OCI-LY7 (cell line): ENCODE measurements at regions not wholly inside any gene's neighbourhood (a gene's known extent, or its start where the extent isn't known, plus 50 kb on each side); places are given as distances from the start of the nearest gene placed in this dataset.

ENCODE experiments used
- BruUV-seq: library from RNA; stranded (reverse); fragments of 400-500 nt; replicated peaks from 2 replicates; lab custom pipeline; 2021; lab: Mats Ljungman, UMichigan
- CTCF ChIA-PET: fragments of 300-600 bp; sonication (Branson Sonifier 250); formaldehyde crosslinking; loops from one replicate; lab custom pipeline; 2022; ENCODE audit warnings: antibody characterized with exemption; ENCODE audit not compliant: unreplicated experiment; lab: Charles Lee
- POLR2A ChIA-PET: fragments of 300-600 bp; sonication (Branson Sonifier 250); formaldehyde crosslinking; loops from one replicate; lab custom pipeline; 2022; ENCODE audit warnings: antibody characterized with exemption; lab: Charles Lee
- DNase-seq: peaks from one replicate; pipeline ENCODE4 v3.0.0-alpha.2; 2015; ENCODE audit warnings: low spot score
- H2AFZ ChIP-seq: fragments of 200-600 bp; sonication (generic), shearing (Covaris generic); 2 replicates; pipeline ENCODE4 v1.6.1; 2014; ENCODE audit warnings: mild to moderate bottlenecking, antibody characterized with exemption, low read length, moderate library complexity
- H3K27ac ChIP-seq: fragments of 200-600 bp; sonication (generic); 2 replicates; pipeline ENCODE4 v1.5.1; 2014; ENCODE audit warnings: mixed run types, low read depth, mild to moderate bottlenecking, moderate library complexity, low read length, inconsistent platforms; ENCODE audit not compliant: poor library complexity, severe bottlenecking
- H3K36me3 ChIP-seq: fragments of 200-600 bp; sonication (generic); 2 replicates; pipeline ENCODE4 v1.6.1; 2014; ENCODE audit warnings: mild to moderate bottlenecking, antibody characterized with exemption, low read length, moderate library complexity, mixed read lengths; ENCODE audit not compliant: insufficient read depth
- H3K4me1 ChIP-seq: fragments of 200-600 bp; sonication (generic); 2 replicates; pipeline ENCODE4 v1.5.1; 2014; ENCODE audit warnings: mild to moderate bottlenecking, low read length; ENCODE audit not compliant: insufficient read depth, poor library complexity, severe bottlenecking
- H3K4me2 ChIP-seq: fragments of 200-600 bp; sonication (generic); 2 replicates; pipeline ENCODE4 v1.6.1; 2014; ENCODE audit warnings: mild to moderate bottlenecking, low read length
- H3K4me3 ChIP-seq: fragments of 200-600 bp; sonication (generic); 2 replicates; pipeline ENCODE4 v1.5.1; 2014; ENCODE audit warnings: mild to moderate bottlenecking, low read depth, low read length; ENCODE audit not compliant: poor library complexity, severe bottlenecking
- H3K79me2 ChIP-seq: fragments of 200-600 bp; sonication (generic); 2 replicates; pipeline ENCODE4 v1.6.1; 2016; ENCODE audit warnings: low read depth, mild to moderate bottlenecking, low read length, moderate library complexity, mixed read lengths; ENCODE audit not compliant: insufficient read depth
- H3K9me2 ChIP-seq: fragments of 200-600 bp; sonication (generic); 2 replicates; pipeline ENCODE4 v1.6.1; 2016; ENCODE audit warnings: mild to moderate bottlenecking, low read length, mixed read lengths; ENCODE audit not compliant: insufficient read depth
- H3K9me3 ChIP-seq: fragments of 200-600 bp; sonication (generic); 2 replicates; pipeline ENCODE4 v1.6.1; 2014; ENCODE audit warnings: mild to moderate bottlenecking, mixed run types, low read length, mixed read lengths
- H4K20me1 ChIP-seq: fragments of 200-600 bp; sonication (generic); 2 replicates; pipeline ENCODE4 v1.6.1; 2014; ENCODE audit warnings: mild to moderate bottlenecking, antibody characterized with exemption, low read length, moderate library complexity, mixed read lengths; ENCODE audit not compliant: insufficient read depth
- CTCF ChIP-seq: fragments of 200-600 bp; sonication (generic); conservative IDR thresholded peaks from 2 replicates; pipeline ENCODE4 v1.5.1; 2014; ENCODE audit warnings: mild to moderate bottlenecking, antibody characterized with exemption, low read length, moderate library complexity, mixed read lengths
- EZH2phosphoT487 ChIP-seq: fragments of 200-600 bp; sonication (generic); IDR thresholded peaks from 2 replicates; pipeline ENCODE4 v1.6.1; 2018; ENCODE audit warnings: low read depth, borderline replicate concordance, mild to moderate bottlenecking, mixed run types, antibody characterized with exemption, low read length, moderate library complexity, mixed read lengths
- intact Hi-C: fragments of 100-400 bp; cut with micrococcal nuclease; formaldehyde crosslinking; loops from one replicate; pipeline ENCODE4 v1.10.0; 2022; ENCODE audit not compliant: unreplicated experiment

GRCh38 chr11:96469776-96470175 is 80.0 kb downstream of the JRKL start:
- ChIA-PET CTCF (no interaction called here), POLR2A (interaction anchor here (0.7 kb wide), 2 partner anchors 7 to 1558 kb away, joined by 3 read pairs; no protein-coding TSS in a partner anchor)
- TF ChIP-seq EZH2phosphoT487 (no peak), CTCF (no peak)
- Histone ChIP-seq H3K4me3 (no peak overlapping the region), H3K4me1 (no peaks in the 10 kb centered on the region), H3K79me2 (no peaks in the 10 kb centered on the region), H3K27ac (no peak overlapping the region), H2AFZ (no peak overlapping the region), H4K20me1 (no peaks in the 10 kb centered on the region), H3K4me2 (no peak overlapping the region), H3K36me3 (no peaks in the 10 kb centered on the region), H3K9me3 (no peaks in the 10 kb centered on the region), H3K9me2 (no peaks in the 10 kb centered on the region)
- BruUV-seq = no TSS peak
- intact Hi-C loops = no loop called here
- DNase-seq = no peak

- Histone ChIP-seq H3K36me3 (no peaks in the 10 kb centered on the region), H3K9me3 (no peaks in the 10 kb centered on the region), H3K79me2 (no peaks in the 10 kb centered on the region), H3K4me3 (no peak overlapping the region), H3K9me2 (no peaks in the 10 kb centered on the region), H2AFZ (no peak overlapping the region), H4K20me1 (no peaks in the 10 kb centered on the region), H3K4me1 (no peaks in the 10 kb centered on the region), H3K27ac (no peak overlapping the region), H3K4me2 (no peak overlapping the region)
- intact Hi-C loops = no loop called here
- POLR2A ChIA-PET = no interaction called here
- no peak for DNase-seq
- TF ChIP-seq CTCF = no peak
- no peak for TF ChIP-seq EZH2phosphoT487
- no TSS peak for BruUV-seq
- CTCF ChIA-PET = no interaction called here
Measured at GRCh38 chr11:96470521-96470920, 80.7 kb downstream of the JRKL start.

- DNase-seq = no peak
- Histone ChIP-seq H3K4me1 (no peaks in the 10 kb centered on the region), H3K4me2 (no peak overlapping the region), H3K9me3 (no peaks in the 10 kb centered on the region), H3K9me2 (no peaks in the 10 kb centered on the region), H3K36me3 (no peaks in the 10 kb centered on the region), H4K20me1 (no peaks in the 10 kb centered on the region), H3K79me2 (no peaks in the 10 kb centered on the region), H3K27ac (no peak overlapping the region), H3K4me3 (no peak overlapping the region), H2AFZ (no peak overlapping the region)
- ChIA-PET CTCF (interaction anchor here (0.7 kb wide), 1 partner anchor 8 kb away, joined by 3 read pairs; no protein-coding TSS in a partner anchor), POLR2A (no interaction called here)
- intact Hi-C loops = no loop called here
- no TSS peak for BruUV-seq
- no peak for TF ChIP-seq EZH2phosphoT487
- TF ChIP-seq CTCF = no peak; the same call in 1 of the 2 replicates
Measured at GRCh38 chr11:96472085-96472484, 82.3 kb downstream of the JRKL start.
